CD4-positive, alpha-beta T cell treated with Interleukin-17A for 1 hour (primary cell): ENCODE measurements at regions not wholly inside any gene's neighbourhood (a gene's known extent, or its start where the extent isn't known, plus 50 kb on each side); places are given as distances from the start of the nearest gene placed in this dataset.
"Not testable (repeated sequence)": the region's sequence is repeated elsewhere in the genome, so short reads cannot be mapped to it uniquely, and the experiment has no call there.

Experiments
- DNase-seq: peaks from one replicate; pipeline ENCODE4 v3.0.0-alpha.2; 2020

DNA sequence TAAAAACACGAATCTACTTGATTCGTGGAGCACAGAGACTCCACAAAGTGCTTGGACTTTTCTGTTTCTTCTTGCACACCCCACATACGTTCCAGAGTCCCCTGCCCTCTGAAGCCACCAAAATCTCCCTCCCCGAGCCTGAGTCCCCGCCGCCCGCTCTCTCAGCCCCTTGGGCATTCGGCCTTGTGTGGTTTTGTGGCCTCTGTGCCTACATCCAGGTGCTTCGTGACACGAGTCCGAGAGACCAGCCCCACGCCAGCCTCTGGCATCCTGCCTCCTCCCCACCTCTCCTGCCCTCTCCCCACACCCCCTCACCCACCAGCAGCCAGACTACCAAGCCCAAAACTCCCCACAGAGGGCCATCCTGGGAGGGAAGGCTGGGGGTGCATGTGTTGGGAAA is 87.8 kb upstream of the PPP1R26 start:
- no peak for DNase-seq

DNA sequence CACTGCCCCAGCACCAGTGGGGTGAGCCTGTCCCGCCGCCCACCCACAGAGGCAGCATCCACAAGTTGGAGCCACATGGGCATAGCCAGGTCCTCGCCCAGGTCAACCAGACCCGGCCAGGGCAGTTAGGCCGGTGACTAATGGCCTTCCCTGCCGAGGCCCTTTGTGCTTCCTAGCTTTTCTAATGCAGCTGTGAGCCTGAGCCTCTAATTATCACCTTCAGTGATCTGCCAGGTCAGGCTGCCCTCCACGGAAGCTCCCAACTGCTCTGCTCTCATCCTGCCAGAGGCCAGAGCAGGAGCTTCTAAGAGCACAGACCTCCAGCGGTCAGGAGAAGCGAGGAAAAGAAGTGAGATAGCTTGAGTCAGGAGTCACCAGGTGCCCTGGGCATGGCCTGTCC is 87.1 kb upstream of the PPP1R26 start:
- no peak for DNase-seq

DNA sequence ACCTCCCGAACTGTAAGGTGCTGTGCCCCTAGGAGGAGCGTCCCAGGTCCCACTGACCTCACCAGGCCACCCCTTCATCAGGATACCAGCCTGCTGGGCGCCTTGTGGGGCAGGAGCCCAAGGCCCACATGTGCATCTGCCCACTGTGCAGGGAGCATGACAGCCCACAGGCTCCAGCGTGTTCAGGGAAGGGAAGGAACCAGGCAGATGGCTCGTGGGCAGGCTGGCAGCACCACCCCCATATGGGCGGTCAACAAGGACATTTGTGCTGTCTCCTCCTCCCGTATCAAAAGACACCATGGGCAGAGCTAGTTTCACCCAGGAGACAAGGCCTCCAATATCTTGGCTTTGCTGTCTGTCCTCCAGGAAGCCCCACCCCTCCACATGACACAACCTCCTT is 85.5 kb upstream of the PPP1R26 start:
- DNase-seq, result no peak

DNA sequence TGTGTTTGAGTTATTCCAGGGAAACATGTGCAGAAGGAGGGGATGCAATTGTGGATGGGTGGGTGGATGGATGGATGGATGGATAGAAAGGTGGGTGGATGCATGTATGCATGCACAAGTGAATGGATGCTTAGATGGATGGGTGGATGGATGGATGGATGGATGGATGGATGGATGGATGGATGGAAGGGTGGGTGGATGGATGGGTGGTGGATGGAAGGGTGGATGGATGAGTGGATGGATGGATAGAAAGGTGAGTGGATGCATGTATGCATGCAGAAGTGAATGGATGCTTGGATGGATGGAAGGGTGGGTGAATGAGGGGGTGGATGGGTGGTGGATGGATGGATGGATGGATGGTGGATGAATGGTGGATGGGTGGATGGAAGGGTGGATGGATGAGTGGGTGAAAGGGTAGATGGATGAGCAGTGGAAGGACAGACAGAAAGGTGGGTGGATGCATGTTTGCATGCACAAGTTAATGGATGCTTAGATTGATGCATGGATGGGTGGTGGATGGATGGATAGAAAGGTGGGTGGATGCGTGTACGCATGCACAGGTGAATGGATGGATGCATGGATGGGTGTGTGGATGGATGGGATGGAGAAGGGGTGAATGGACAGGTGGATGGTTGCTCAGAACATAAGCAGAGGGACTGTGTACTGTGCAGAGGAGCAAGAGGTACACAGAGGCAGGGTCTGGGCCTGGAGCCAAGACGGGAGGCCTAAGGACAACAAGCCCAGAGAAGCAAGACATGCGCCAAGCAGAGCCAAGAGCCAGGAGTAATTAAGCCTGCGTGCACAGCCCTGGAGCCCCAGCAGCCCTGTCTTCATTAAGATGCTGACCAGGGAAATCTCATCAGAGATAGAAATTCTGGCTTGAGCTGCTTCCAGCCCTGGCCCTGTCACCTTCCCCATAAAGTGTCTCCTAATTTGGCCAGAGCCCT is 84.6 kb upstream of the PPP1R26 start:
- DNase-seq, result no peak

DNA sequence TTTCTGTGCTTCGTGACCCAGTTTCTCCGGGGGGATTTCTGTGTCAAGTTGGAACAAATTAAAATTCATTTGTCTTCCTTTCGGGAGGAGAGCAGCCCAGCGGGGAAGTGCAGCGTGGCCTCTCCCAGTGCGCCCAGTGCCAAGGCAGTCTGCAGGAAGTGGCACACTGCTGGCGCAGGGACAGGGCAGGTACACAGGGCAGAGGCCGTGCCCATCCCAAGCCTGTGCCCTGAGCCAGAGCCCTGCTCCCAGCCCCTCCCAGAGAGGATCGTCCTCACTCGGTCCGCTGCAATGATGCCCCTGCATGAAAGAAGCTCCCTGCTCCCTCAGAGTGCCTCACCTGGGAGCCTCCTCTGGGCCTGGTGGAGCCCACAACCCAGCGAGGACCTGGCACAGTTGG is 82.4 kb upstream of the PPP1R26 start:
- DNase-seq, result no peak

DNA sequence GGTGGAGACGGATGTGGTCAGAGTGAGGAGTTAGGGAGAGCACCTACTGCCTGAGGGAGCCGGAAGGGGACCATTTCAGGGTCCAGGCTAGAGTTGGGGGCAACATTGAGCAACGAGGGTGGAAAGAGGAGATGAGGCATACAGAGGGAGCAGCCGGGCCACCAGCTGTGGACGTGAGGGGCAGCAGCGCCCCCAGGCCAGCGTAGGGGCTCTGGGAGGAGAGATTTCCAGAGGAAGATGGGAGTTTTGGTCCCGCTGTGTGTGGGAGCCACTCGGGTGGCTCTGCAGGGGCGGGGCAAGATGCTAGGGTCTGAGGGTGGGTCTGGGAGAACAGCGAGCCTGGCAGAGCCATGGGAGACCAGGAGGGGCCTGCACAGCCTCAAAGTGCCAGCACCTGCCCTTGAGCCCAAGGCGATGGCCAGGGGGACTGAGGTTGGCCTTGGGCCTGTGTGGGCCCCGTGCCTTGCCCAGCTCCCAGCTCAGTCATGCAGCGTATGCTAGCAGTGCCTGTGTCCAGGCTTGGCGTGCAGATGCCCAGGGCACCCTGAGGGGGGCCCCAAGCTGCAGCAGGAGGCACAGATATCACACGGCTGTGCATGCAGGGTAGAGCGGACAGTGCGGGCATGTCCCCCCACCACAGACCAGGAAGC is 80.5 kb upstream of the PPP1R26 start:
- DNase-seq, result no peak

DNA sequence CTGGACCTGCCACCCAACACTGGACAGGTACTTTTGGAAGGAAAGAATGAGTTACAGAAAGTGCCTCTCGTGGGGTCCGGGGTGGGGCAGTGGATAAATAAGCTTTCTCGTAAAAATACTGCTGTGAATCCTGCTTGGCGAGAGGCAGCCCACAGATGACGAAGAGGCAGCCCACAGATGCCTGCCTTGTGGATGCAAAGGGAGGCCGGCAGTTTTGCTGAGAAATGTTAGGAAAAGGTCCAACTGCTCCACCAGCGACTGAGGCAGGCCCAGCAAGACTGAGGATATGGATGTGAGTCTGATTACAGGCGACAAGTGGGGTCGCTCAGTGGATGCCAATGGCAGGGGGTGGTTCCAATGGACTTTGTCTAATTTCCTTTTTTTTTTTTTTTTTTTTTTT is 79.1 kb upstream of the PPP1R26 start:
- DNase-seq, result no peak

DNA sequence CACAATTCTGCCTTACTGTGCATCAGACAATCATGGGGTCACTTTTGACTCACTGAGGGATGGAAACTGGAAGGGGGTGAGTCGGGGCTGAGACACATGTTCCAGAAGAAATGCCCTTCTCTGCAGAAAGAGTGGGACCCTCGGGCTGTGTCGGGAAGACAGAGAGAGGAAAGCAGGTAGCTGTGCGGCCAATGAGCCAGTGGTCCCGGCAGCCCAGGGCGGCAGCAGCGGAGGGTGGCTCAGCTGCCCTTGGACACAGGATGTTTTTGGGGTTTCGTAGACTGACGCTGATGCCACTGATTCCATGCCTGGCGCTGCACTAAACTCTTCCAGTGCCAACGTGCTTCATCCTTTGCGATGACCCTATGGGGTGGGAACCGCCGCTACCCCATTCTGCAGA is 78.4 kb upstream of the PPP1R26 start:
- no peak for DNase-seq

DNA sequence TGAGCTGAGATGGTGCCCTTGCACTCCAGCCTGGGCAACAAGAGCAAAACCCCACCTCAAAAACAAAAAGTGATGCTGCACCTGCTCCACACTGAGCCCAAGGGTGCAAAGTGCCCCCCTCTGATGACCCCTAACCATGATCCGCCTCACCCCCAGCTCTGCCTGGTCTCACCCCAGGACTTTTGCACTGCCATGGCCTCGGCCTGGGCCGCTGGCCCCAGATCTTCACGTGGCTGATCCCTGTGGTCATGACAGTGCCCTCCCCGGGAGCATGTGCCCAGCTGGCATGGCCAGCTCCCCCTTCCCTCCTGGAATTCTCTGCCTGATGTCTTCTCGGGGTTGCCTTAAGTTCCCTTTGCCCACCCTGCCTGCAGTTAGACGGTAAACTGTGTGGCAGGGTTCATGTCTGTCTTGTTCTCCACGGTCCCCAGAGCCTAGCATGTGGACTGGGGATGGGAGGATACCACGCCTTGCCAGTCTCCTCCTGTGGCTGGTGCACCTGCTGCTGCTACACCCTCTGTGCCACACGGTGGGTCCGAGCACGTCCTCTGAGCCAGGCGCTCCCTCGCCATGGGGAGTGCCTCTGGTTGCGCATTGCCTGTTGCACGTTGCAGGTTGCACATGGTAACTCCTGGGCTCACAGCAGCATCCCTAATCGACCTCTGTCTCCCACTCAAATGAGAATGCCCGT is 77.4 kb upstream of the PPP1R26 start:
- no peak for DNase-seq

DNA sequence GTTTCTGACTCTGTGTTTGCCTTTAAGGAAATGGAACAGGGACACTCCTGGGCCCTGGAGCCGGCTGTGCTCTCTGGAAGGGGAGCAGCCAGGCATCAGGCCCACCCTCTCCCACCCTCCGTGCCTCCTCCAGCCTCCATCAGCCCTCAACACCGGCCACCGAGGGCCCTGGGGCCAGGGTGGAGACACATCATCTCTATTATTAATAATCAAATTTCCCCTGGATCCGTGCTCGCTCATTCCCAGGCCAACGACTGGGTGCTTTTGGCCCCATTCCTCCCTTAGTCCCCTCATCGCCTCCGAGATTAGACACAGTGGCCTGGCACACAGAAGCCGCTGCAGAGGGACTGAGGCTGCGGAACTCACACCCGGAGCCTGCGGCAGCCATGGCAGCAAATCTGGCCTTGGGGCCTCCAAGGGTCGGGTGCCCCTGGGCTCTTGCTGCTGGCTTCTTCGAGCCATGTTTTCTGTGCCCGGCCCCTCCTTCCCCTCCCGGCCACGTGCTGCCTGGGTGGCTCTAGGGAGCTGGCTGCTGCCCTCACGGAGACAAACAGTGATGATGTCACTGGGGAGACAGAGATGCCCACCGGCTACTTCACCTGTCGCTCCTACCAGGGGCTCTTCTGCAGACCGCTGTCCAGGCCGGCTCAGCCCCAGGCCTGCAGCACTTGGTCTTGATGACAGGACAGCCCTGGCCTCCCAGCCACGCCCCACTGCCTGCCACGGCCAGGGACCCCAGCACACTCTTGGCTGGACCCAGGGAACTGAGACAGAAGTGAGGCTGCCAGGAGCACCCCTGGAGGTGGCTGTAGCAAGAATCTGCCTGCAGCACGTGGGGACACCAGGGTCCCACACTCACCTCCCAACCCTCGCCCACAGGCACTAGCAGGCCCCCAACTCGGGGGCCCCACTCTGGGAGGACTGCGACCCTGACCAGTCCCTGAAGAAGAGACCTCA is 76.6 kb upstream of the PPP1R26 start:
- DNase-seq, result no peak

DNA sequence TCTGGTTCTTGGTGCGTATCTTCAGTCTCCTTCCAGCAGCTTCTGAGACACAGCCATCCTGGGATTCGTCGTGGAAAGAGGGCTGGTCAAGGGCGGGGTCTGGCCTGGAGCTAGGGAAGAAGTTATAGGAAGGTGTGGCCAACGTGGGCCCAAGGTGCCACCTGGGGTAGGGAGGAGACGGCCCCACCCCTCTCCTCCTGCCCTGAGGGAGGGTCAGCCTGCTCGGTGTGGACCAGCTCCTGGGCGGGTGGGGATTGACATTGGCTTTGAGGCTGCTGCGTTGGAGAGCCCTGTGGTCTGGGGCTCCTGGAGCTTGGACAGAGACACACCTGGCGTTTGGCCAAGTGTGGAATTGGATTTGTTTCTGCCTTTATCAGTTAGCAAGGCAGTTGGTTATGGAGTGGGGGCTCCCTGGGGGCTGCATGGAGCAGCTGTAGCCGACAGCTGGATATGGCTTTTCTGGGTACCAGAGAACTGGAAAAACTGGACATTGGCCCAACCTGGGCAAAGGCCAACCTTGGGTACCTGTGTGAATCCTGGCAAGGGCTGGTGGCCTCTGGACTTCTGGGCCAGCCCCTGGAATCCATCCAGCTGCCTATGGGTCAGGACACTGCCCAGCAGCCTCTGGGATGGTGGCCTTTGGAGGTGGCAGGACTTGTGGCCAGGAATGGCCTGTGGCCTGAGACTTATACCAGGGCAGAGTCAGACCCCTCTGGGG is 75.7 kb upstream of the PPP1R26 start:
- DNase-seq, result no peak

DNA sequence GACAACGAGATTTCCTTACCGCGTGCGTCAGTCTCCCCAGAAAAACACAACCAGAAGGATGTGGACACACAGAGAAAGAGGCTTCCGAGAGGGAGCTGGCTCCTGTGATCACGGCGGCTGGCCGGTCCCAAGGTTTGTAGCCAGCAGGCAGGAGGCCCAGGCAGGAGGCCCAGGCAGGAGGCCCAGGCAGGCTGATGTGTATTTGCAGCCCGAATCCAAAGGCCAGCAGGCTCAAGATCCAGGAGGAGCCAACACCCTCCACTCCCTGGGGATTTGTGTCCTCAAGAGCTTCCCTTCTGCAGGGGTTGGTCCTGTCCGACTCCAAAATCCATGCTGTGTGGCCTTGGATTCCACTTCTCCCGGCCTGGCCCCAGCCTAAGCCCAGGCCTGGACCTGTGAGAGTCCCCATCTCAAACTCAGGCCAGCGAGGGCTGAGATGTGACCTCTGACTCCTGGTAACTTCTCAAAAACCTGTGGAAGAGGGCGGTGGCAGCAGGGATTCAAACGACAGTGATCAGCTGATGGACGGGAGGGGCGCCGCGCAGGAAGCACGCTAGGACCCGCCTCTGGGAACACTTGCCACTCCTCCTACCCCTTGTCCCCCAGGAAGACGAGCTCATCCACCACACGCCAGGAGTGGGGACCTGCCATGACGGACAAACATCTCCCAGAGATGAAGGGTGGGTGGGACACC is 75.0 kb upstream of the PPP1R26 start:
- no peak for DNase-seq

DNA sequence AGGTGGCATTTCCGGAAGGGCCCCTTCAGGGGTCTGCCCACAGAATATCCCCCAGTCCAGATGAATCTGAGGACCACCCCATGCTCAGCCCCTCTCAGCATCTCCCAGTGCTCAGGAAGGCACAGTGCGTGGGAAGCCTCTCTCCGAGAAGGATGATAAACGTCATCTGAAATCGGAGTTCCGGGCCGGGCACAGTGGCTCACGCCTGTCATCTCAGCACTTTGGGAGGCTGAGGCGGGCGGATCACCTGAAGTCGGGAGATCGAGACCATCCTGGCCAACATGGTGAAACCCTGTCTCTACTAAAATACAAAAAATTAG is 74.5 kb upstream of the PPP1R26 start:
- not testable (repeated sequence) for DNase-seq

DNA sequence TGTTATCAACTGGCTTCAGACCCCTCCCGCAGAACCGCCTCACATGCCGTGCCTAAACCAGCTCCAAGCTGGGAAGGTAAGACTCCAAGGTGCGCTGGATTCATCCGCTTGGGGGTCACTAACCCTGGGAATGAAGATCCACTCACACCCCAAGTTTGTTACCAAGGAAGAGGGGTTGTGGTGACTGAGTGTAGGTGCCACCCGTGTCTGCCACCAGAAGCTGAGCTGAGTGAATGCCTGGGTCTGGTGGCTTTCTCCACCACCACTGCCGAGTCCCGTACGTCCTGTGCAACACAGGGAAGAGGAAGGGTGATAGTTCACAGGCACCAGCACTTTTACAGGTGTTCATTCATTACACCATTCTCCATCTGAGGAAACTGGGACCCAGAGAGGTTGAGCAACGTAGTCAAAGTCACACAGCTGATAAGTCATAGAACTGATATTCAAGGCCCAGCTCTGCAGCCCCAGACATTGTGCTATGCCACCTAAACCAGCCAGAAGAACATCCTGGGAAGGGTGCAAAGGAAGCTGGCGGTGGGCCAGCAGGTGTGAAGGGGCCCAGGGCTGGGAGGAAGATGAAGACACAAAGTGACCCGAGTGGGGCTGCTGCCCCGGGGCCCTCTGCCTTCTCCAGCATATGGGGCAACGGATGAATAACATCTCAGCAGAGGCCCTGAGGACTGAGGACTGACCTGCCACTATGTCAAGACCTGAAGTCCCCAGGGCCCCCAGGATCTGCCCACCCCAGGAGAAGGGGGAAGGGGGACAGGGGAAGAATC is 70.9 kb upstream of the PPP1R26 start:
- DNase-seq, result no peak

DNA sequence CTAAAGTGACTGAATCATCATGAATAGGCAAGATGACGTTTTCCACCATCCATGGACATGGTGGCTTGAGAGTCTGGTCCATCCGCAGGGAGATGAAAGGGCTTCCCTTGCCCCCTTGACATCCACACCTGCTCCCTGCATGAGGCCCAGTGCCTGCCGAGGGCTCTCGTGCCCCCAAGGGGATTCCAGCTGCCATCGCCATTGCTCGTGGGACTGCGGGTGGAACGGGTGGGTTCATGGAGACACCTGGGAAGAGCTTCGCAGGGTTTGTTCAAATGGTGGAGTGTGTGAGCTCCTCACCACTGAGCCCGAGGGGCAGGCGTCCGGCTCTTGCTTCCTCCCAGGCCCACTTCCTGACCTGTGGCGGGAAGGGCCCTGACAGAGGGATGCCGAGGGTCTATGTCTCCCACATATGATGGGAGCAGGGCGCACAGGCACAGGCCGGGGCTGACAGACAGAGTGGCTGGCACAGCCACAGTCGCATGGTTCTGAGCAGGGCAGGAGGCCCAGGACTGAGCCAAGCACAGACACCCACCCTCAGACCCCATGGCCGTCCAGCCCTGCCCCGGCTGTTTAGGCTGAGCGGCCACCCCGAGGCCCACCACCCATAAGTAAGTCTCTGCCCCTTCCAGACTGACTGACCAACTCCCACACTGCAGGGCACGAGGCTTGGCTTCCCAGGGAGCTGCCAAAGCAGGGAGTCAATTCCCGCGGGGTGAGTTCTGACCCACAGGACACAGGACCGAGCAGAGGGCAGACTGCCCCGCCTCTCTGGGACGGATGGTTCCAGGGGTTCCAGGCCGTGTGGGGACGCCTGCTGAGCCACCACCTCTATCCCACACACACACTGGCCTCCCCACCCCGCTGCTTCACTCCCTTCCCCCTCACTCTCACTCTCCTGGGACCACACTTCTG is 70.0 kb upstream of the PPP1R26 start:
- no peak for DNase-seq

DNA sequence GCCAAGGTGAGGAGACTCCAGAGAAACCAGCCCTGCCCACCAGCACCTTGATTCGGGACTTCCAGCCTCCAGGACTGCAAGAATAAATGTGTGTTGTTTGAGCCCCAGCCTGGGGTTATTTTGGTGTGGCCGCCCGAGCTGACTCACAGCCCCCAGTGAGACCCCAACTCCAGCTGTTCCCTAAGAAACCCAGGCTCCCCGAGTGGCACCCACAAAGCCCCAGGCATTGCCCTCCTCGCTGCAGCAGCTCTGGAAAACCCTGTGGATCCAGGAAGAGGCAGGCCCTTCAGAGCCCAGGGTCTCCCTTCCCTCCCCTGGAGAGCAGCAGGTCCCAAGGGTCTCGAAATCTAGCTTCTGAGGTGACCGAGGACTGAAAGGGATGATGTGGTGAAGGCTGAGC is 69.2 kb upstream of the PPP1R26 start:
- no peak for DNase-seq

DNA sequence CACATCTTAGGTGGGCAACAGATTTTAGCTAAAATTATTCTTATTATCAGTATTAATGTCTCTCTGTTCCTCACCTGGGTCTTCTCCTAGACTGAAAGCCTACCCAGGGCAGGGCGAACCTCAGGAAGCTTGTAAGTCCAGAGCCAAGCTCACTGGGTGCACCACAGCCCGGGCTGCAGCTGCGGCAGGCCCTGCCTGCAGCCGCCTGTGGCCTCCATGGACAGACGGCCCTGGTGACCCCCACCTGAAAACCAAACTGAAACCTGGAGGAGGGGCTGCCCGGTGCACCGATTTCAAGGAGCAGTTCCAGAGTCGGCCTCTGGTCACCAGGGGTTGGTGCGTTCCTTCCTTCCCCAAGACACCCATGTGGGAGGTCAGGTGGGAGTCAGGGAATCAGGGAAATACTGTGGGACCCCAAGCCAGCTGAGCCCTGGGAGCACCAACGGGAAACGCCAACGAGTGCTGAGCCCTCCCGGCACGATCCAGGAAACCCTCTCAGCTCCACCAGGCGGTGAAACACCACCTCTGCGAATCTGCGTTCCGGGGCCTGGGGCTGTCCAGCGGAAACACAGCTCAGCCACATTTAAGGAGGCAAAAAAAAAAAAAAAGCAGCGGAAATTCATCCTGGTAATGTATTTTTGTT is 68.6 kb upstream of the PPP1R26 start:
- DNase-seq, result no peak

DNA sequence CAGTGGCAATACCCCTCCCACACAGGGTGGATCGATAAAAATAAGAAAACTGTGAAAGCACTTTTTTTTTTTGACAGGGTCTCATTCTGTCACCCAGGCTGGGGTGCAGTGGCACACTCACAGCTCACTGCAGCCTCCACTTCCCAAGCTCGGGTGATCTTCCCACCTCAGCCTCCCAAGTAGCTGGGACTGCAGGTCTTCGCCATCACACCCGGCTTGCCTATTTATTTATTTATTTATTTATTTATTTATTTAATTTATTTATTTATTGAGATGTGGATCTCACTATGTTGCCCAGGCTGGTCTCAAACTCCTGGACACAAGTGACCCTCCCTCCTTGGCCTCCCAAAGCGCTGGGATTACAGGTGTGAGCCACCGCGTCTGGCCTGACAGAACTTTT is 68.0 kb upstream of the PPP1R26 start:
- not testable (repeated sequence) for DNase-seq
